ENCODE measurements at regions not wholly inside any gene's neighbourhood (a gene's known extent, or its start where the extent isn't known, plus 50 kb on each side); places are given as distances from the start of the nearest gene placed in this dataset.
A peak's percentile ranks its signal among the peaks of the same experiment; 100 is the strongest.

- no peaks in the 10 kb centered on the region for H3K27me3 ChIP-seq (replicated peaks)
- no peak overlapping the region for H3K4me3 ChIP-seq
Observed at GRCh38 chr4:23700197-23700596, 189.7 kb downstream of the PPARGC1A start.

DNA sequence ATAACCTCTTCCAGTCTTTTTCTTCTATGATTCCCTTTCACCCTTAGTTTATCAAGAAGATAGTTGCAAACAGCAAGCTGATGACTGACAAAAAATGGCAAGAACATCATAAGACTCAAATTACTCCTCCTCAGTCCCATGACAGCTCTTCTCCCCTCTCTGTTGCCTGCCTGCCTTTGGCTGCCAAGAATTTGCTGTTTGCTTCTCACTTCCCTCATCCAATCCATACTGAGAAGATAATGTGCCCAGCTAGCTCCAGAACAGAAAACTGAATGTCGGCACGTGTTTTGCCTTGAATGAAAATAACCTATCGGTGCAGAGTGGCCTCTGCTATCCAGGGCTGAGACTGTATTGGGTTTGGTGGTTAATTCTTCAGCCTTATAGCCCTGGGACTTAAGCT is 192.1 kb downstream of the PPARGC1A start:
- no peaks in the 10 kb centered on the region for H3K4me1 ChIP-seq (replicated peaks)
- no peaks in the 10 kb centered on the region for H3K27me3 ChIP-seq (replicated peaks)
- no peaks in the 10 kb centered on the region for H3K9me3 ChIP-seq (replicated peaks)
- no peak overlapping the region for H3K4me3 ChIP-seq
- DNase-seq (ENCODE audit: low read depth in 1 of 2, low spot score in 2 of 2) = no peak
- H3K27ac ChIP-seq = no peak overlapping the region
- no peaks in the 10 kb centered on the region for H3K36me3 ChIP-seq

More at GRCh38 chr4:23700197-23700596, 189.7 kb downstream of the PPARGC1A start:
- H3K27ac ChIP-seq = no peak overlapping the region
- H3K9me3 ChIP-seq (replicated peaks) = no peaks in the 10 kb centered on the region
- no peaks in the 10 kb centered on the region for H3K36me3 ChIP-seq
- H3K4me1 ChIP-seq (replicated peaks) = no peaks in the 10 kb centered on the region
- DNase-seq (ENCODE audit: low read depth in 1 of 2, low spot score in 2 of 2) = no peak

GRCh38 chr4:23697001-23697528 is 192.8 kb downstream of the PPARGC1A start:
- H3K4me3 ChIP-seq = no peak overlapping the region
- DNase-seq (ENCODE audit: low read depth in 1 of 2, low spot score in 2 of 2) = no peak
- H3K4me1 ChIP-seq (replicated peaks) = no peaks in the 10 kb centered on the region
- no peak overlapping the region for H3K27ac ChIP-seq
- no peaks in the 10 kb centered on the region for H3K27me3 ChIP-seq (replicated peaks)
- no peaks in the 10 kb centered on the region for H3K36me3 ChIP-seq
- H3K9me3 ChIP-seq (replicated peaks) = no peaks in the 10 kb centered on the region

GRCh38 chr4:23686169-23686897 is 203.5 kb downstream of the PPARGC1A start:
- H3K27me3 ChIP-seq (replicated peaks) = no peaks in the 10 kb centered on the region
- no peaks in the 10 kb centered on the region for H3K36me3 ChIP-seq
- H3K9me3 ChIP-seq (replicated peaks) = no peaks in the 10 kb centered on the region
- H3K27ac ChIP-seq = no peak overlapping the region
- no peaks in the 10 kb centered on the region for H3K4me1 ChIP-seq (replicated peaks)
- no peak overlapping the region for H3K4me3 ChIP-seq
- no peak for DNase-seq (ENCODE audit: low read depth in 1 of 2, low spot score in 2 of 2)

DNA sequence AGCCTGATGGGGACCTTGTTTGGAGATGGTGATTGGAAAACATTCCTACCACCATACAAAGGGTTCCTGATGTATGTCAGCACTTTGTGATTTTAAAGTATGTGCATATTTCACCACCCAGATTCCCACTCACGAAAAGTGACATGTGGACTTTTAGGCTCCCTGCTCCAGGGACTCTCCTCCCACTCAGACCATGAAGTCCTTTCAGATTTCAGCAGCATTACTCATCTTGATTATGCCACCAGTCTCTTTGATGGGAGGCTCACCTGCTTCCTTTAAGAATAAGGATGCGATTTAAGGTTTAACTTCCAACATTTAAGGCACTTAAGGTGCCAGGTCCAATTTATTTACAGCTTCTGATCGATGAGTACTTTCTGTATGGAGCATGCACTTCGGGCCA is 204.4 kb downstream of the PPARGC1A start:
- Histone ChIP-seq H3K4me3 (no peak overlapping the region), H3K27ac (no peak overlapping the region), H3K9me3 (replicated peaks) (no peaks in the 10 kb centered on the region), H3K27me3 (replicated peaks) (no peaks in the 10 kb centered on the region), H3K36me3 (no peaks in the 10 kb centered on the region), H3K4me1 (replicated peaks) (no peaks in the 10 kb centered on the region)
- DNase-seq (ENCODE audit: low read depth in 1 of 2, low spot score in 2 of 2) = no peak

- no peak overlapping the region for H3K4me3 ChIP-seq
- H3K4me1 ChIP-seq (replicated peaks) = no peaks in the 10 kb centered on the region
- no peaks in the 10 kb centered on the region for H3K9me3 ChIP-seq (replicated peaks)
- no peak overlapping the region for H3K27ac ChIP-seq
- H3K27me3 ChIP-seq (replicated peaks) = no peaks in the 10 kb centered on the region
- no peaks in the 10 kb centered on the region for H3K36me3 ChIP-seq
- DNase-seq (ENCODE audit: low read depth in 1 of 2, low spot score in 2 of 2) = peak in 1 of 2 experiments; percentile 1
Observed at GRCh38 chr4:23680671-23681518, 209.0 kb downstream of the PPARGC1A start.

DNA sequence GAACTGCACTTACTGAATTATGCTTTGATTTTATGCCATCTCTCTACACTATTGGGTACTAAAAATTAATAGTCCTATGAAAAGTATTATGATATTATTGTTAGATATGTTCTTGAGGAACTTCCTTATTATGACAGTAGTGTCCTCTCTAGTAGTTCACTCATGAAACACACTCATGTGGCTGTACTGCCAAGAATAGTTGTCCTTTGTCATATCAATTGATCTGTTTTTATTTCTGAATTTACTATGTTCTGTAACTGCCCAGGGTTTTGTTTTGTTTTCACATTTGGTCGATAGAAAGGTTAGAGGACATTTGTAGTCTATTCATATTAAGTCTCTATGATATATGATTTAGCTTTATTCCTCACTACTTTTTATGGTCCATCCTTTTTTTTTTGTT is 215.2 kb downstream of the PPARGC1A start:
- Histone ChIP-seq H3K4me1 (replicated peaks) (no peaks in the 10 kb centered on the region), H3K36me3 (no peaks in the 10 kb centered on the region), H3K27ac (no peak overlapping the region)

GRCh38 chr4:23667659-23668058 is 222.2 kb downstream of the PPARGC1A start:
- no peaks in the 10 kb centered on the region for H3K9me3 ChIP-seq (replicated peaks)
- H3K4me1 ChIP-seq (replicated peaks) = no peaks in the 10 kb centered on the region
- no peak overlapping the region for H3K4me3 ChIP-seq
- no peak overlapping the region for H3K27ac ChIP-seq
- H3K36me3 ChIP-seq = no peaks in the 10 kb centered on the region
- H3K27me3 ChIP-seq (replicated peaks) = no peaks in the 10 kb centered on the region
- DNase-seq (ENCODE audit: low read depth in 1 of 2, low spot score in 2 of 2) = no peak

More for the DNA sequence above, 215.2 kb downstream of the PPARGC1A start:
- Histone ChIP-seq H3K9me3 (replicated peaks) (no peaks in the 10 kb centered on the region), H3K27me3 (replicated peaks) (no peaks in the 10 kb centered on the region), H3K4me3 (no peak overlapping the region)
- no peak for DNase-seq (ENCODE audit: low read depth in 1 of 2, low spot score in 2 of 2)

- no peak overlapping the region for H3K27ac ChIP-seq
- H3K9me3 ChIP-seq (replicated peaks) = no peaks in the 10 kb centered on the region
- no peaks in the 10 kb centered on the region for H3K4me1 ChIP-seq (replicated peaks)
- no peaks in the 10 kb centered on the region for H3K36me3 ChIP-seq
- no peak for DNase-seq (ENCODE audit: low read depth in 1 of 2, low spot score in 2 of 2)
- H3K4me3 ChIP-seq = no peak overlapping the region
- H3K27me3 ChIP-seq (replicated peaks) = no peaks in the 10 kb centered on the region
Observed at GRCh38 chr4:23660865-23661264, 229.0 kb downstream of the PPARGC1A start.

GRCh38 chr4:23654791-23655190 is 235.1 kb downstream of the PPARGC1A start:
- Histone ChIP-seq H3K27me3 (replicated peaks) (no peaks in the 10 kb centered on the region), H3K4me3 (no peak overlapping the region), H3K9me3 (replicated peaks) (no peaks in the 10 kb centered on the region), H3K36me3 (no peaks in the 10 kb centered on the region), H3K27ac (no peak overlapping the region), H3K4me1 (replicated peaks) (no peaks in the 10 kb centered on the region)
- no peak for DNase-seq (ENCODE audit: low read depth in 1 of 2, low spot score in 2 of 2)

GRCh38 chr4:23648854-23649596 is 240.8 kb downstream of the PPARGC1A start:
- Histone ChIP-seq H3K9me3 (replicated peaks) (no peaks in the 10 kb centered on the region), H3K36me3 (no peaks in the 10 kb centered on the region), H3K4me3 (no peak overlapping the region), H3K27me3 (replicated peaks) (no peaks in the 10 kb centered on the region), H3K4me1 (replicated peaks) (no peaks in the 10 kb centered on the region), H3K27ac (no peak overlapping the region)
- no peak for DNase-seq (ENCODE audit: low read depth in 1 of 2, low spot score in 2 of 2)

GRCh38 chr4:23635468-23635867 is 254.4 kb downstream of the PPARGC1A start:
- no peak overlapping the region for H3K4me3 ChIP-seq
- H3K27ac ChIP-seq = no peak overlapping the region
- DNase-seq (ENCODE audit: low read depth in 1 of 2, low spot score in 2 of 2) = no peak
- no peaks in the 10 kb centered on the region for H3K9me3 ChIP-seq (replicated peaks)
- H3K4me1 ChIP-seq (replicated peaks) = no peaks in the 10 kb centered on the region
- no peaks in the 10 kb centered on the region for H3K36me3 ChIP-seq
- H3K27me3 ChIP-seq (replicated peaks) = no peaks in the 10 kb centered on the region

GRCh38 chr4:23631255-23631950 is 258.4 kb downstream of the PPARGC1A start:
- no peaks in the 10 kb centered on the region for H3K36me3 ChIP-seq
- DNase-seq (ENCODE audit: low read depth in 1 of 2, low spot score in 2 of 2) = no peak
- H3K27ac ChIP-seq = no peak overlapping the region

More at GRCh38 chr4:23631255-23631950, 258.4 kb downstream of the PPARGC1A start:
- H3K4me3 ChIP-seq = no peak overlapping the region
- H3K9me3 ChIP-seq (replicated peaks) = no peaks in the 10 kb centered on the region
- H3K27me3 ChIP-seq (replicated peaks) = no peaks in the 10 kb centered on the region
- H3K4me1 ChIP-seq (replicated peaks) = no peaks in the 10 kb centered on the region

All from SJSA1 (cell line).